Gastroesophageal sphincter (tissue), 3 donors: ENCODE measurements at regions not wholly inside any gene's neighbourhood (a gene's known extent, or its start where the extent isn't known, plus 50 kb on each side); places are given as distances from the start of the nearest gene placed in this dataset.

Experiments
- CTCF ChIP-seq, 4 experiments: fragments of 200-600 bp in 2 of 4; fragments of 450-650 bp in 2 of 4; sonication (generic) in 1 of 4; IDR thresholded peaks; one replicate each; pipeline ENCODE4 v1.5.1; 2017 to 2019; ENCODE audit warnings: antibody characterized with exemption in 4 of 4, mild to moderate bottlenecking in 2 of 4, moderate library complexity in 2 of 4
- EP300 ChIP-seq: sonication (generic); formaldehyde crosslinking; IDR thresholded peaks from one replicate; pipeline ENCODE4 v1.6.1; 2017; ENCODE audit warnings: antibody characterized with exemption, mild to moderate bottlenecking
- POLR2A ChIP-seq, 2 donors: fragments of 450-650 bp; IDR thresholded peaks; one replicate each; pipeline ENCODE4 v1.6.1; 2017; ENCODE audit warnings: antibody characterized with exemption in 2 of 2, mild to moderate bottlenecking in 2 of 2, moderate library complexity in 1 of 2
- POLR2AphosphoS5 ChIP-seq: sonication (generic); formaldehyde crosslinking; IDR thresholded peaks from one replicate; pipeline ENCODE4 v1.6.1; 2017; ENCODE audit warnings: antibody characterized with exemption

- no peak for TF ChIP-seq CTCF (IDR thresholded peaks at IDR 0.05)
- no peak for TF ChIP-seq POLR2A (IDR thresholded peaks at IDR 0.05)
- no peak for TF ChIP-seq POLR2AphosphoS5
- no peak for TF ChIP-seq EP300
These were observed 918.8 kb upstream of the CDH8 start for GRCh38 chr16:62955033-62955349.
